ENCODE measurements at regions not wholly inside any gene's neighbourhood (a gene's known extent, or its start where the extent isn't known, plus 50 kb on each side); places are given as distances from the start of the nearest gene placed in this dataset.

- TF ChIP-seq POLR2A (IDR thresholded peaks at IDR 0.05; ENCODE audit: low read depth, low read length), result no peak
- TF ChIP-seq POLR2AphosphoS5 (IDR thresholded peaks at IDR 0.05; ENCODE audit: low read depth, low read length), result no peak
- no peak for TF ChIP-seq TAF1 (IDR thresholded peaks at IDR 0.05; ENCODE audit: borderline replicate concordance, low read depth, low read length)
Observed at GRCh38 chr13:76286178-76286577, 600.0 kb downstream of the KCTD12 start.
